SU-DHL-6 (cell line): ENCODE measurements at regions not wholly inside any gene's neighbourhood (a gene's known extent, or its start where the extent isn't known, plus 50 kb on each side); places are given as distances from the start of the nearest gene placed in this dataset.

ENCODE experiments used
- H2AFZ ChIP-seq: fragments of 200-600 bp; sonication (generic); 2 replicates; pipeline ENCODE4 v1.6.1; 2014; ENCODE audit warnings: low read depth, mild to moderate bottlenecking, moderate library complexity, mixed read lengths, antibody characterized with exemption, low read length; ENCODE audit not compliant: severe bottlenecking
- H3F3A ChIP-seq: fragments of 200-600 bp; shearing (Covaris generic); 2 replicates; pipeline ENCODE4 v1.6.0; 2016; ENCODE audit warnings: antibody characterized with exemption, mild to moderate bottlenecking; ENCODE audit not compliant: insufficient read depth
- H3K27ac ChIP-seq: fragments of 200-600 bp; sonication (generic); 2 replicates; pipeline ENCODE4 v1.5.1; 2016; ENCODE audit warnings: low read depth, mild to moderate bottlenecking, low read length, moderate library complexity, mixed read lengths
- H3K27me3 ChIP-seq: fragments of 200-600 bp; sonication (generic), shearing (Covaris generic); 2 replicates; pipeline ENCODE4 v1.6.0; 2014; ENCODE audit warnings: mild to moderate bottlenecking, low read length
- H3K36me3 ChIP-seq: fragments of 200-600 bp; sonication (generic); 2 replicates; pipeline ENCODE4 v1.6.1; 2014; ENCODE audit warnings: mild to moderate bottlenecking, low read length, mixed read lengths
- H3K4me2 ChIP-seq: fragments of 300-600, 200-600 bp; shearing (Covaris generic), sonication (generic); 2 replicates; pipeline ENCODE4 v1.6.0; 2014; ENCODE audit warnings: low read length, low read depth, mild to moderate bottlenecking; ENCODE audit not compliant: poor library complexity, severe bottlenecking
- H3K4me3 ChIP-seq: fragments of 200-600 bp; sonication (generic); 2 replicates; pipeline ENCODE4 v1.5.1; 2014; ENCODE audit warnings: antibody characterized with exemption, low read length, mild to moderate bottlenecking, mixed read lengths; ENCODE audit not compliant: insufficient read depth, poor library complexity, severe bottlenecking
- H3K79me2 ChIP-seq: fragments of 200-600 bp; sonication (generic); 2 replicates; pipeline ENCODE4 v1.6.1; 2014; ENCODE audit warnings: mild to moderate bottlenecking, low read length, moderate library complexity; ENCODE audit not compliant: insufficient read depth
- H3K9ac ChIP-seq: fragments of 200-600 bp; sonication (generic); 2 replicates; pipeline ENCODE4 v1.7.0; 2014; ENCODE audit warnings: mild to moderate bottlenecking, low read length
- H3K9me2 ChIP-seq: fragments of 200-600 bp; sonication (generic); replicated peaks from 2 replicates; pipeline ENCODE4 v1.6.1; 2014; ENCODE audit warnings: low read length; ENCODE audit not compliant: insufficient read depth
- H3K9me3 ChIP-seq: fragments of 200-600 bp; sonication (generic); 2 replicates; pipeline ENCODE4 v1.6.1; 2014; ENCODE audit warnings: low read length, mixed read lengths; ENCODE audit not compliant: insufficient read depth
- H4K20me1 ChIP-seq: fragments of 200-600 bp; sonication (generic); 2 replicates; pipeline ENCODE4 v1.6.1; 2014; ENCODE audit warnings: low read depth, mild to moderate bottlenecking, antibody characterized with exemption, low read length, moderate library complexity, mixed read lengths
- EZH2phosphoT487 ChIP-seq: fragments of 200-600 bp; sonication (generic), shearing (Covaris generic); conservative IDR thresholded peaks from 2 replicates; pipeline ENCODE4 v1.6.1; 2018; ENCODE audit warnings: mild to moderate bottlenecking, antibody characterized with exemption, low read length, moderate library complexity, mixed read lengths
- TF ChIP-seq, protein P1 (sequence below): fragments of 200-600 bp; sonication (generic); IDR thresholded peaks from one replicate; pipeline ENCODE4 v1.5.1; 2017; ENCODE audit warnings: antibody characterized with exemption, mild to moderate bottlenecking, low read length, moderate library complexity; ENCODE audit not compliant: insufficient read depth, poor library complexity, severe bottlenecking

DNA sequence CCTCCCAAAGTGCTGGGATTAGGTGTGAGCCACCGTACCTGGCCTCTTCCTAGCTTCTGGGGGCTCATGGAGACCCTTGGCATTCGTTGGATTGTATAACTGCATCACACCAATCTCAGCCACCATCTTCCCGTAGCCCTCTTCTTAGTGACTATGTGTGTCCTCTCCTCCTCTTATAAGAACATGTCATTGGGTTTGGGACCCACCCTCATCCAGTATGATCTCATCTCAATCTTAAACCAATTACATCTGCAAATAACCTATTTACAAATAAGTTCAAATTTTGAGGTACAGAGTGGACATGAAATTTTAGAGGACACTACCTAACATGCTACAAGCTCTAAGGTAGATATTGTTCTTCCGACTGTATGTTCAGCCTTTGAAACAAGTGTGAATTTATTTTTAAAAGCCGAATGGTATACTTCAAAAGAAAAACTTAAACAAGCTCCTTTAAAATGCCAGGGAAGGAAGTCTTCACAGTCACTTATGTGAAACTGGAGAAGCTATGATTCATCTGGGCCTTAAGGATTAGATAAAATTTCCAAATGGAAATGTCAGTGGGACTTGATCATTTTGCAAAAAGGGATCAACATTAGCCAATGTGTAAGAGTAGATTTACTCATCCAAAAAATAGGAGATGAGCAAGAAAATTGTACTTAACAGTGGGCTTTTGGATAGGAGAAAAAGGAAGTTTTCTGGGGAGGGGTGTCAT, 225.7 kb downstream of the MEX3B start:
- H3K9me3 ChIP-seq, result no peaks in the 10 kb centered on the region
- TF ChIP-seq EZH2phosphoT487, result no peak
- TF ChIP-seq, protein P1, sequence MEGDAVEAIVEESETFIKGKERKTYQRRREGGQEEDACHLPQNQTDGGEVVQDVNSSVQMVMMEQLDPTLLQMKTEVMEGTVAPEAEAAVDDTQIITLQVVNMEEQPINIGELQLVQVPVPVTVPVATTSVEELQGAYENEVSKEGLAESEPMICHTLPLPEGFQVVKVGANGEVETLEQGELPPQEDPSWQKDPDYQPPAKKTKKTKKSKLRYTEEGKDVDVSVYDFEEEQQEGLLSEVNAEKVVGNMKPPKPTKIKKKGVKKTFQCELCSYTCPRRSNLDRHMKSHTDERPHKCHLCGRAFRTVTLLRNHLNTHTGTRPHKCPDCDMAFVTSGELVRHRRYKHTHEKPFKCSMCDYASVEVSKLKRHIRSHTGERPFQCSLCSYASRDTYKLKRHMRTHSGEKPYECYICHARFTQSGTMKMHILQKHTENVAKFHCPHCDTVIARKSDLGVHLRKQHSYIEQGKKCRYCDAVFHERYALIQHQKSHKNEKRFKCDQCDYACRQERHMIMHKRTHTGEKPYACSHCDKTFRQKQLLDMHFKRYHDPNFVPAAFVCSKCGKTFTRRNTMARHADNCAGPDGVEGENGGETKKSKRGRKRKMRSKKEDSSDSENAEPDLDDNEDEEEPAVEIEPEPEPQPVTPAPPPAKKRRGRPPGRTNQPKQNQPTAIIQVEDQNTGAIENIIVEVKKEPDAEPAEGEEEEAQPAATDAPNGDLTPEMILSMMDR, result no peak
- H3K27me3 ChIP-seq, result no peaks in the 10 kb centered on the region
- no peak overlapping the region for H3K4me2 ChIP-seq
- H4K20me1 ChIP-seq, result no peaks in the 10 kb centered on the region
- H3K27ac ChIP-seq, result no peak overlapping the region
- no peaks in the 10 kb centered on the region for H3K9me2 ChIP-seq
- no peak overlapping the region for H3K9ac ChIP-seq
- no peak overlapping the region for H2AFZ ChIP-seq
- no peaks in the 10 kb centered on the region for H3F3A ChIP-seq
- H3K4me3 ChIP-seq, result no peak overlapping the region
- no peaks in the 10 kb centered on the region for H3K36me3 ChIP-seq
- H3K79me2 ChIP-seq, result no peaks in the 10 kb centered on the region

DNA sequence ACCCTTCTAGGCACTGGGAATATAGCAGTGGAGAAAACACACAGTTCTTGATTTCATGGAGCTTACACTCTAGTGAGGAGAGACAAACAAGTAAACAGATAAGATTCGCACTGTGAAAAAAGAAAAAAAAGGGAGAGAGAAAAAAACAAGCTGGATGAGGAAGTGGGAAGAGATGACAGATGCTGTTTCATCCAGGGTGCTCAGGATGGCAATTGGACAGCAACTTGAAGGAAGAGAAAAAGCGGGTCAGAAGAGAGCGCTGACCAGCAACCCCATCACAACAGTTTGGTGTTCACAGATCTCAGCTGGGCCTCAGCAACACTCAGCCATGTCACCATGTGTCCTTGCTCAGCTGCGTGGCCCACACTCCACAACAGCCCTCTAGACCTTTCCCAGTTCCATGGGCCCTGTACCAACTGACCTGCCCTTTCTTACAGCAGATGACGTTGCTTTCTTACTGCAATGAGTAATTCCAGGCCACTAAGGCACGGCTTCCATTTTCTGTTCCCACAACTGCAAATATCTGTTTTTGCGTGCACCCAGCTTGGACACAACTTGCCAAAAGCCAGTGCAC, 230.8 kb downstream of the MEX3B start:
- Histone ChIP-seq H3F3A (no peaks in the 10 kb centered on the region), H3K4me3 (no peak overlapping the region), H3K27me3 (no peaks in the 10 kb centered on the region), H3K79me2 (no peaks in the 10 kb centered on the region), H3K4me2 (no peak overlapping the region), H4K20me1 (no peaks in the 10 kb centered on the region), H2AFZ (no peak overlapping the region), H3K9me3 (no peaks in the 10 kb centered on the region), H3K9ac (no peak overlapping the region), H3K27ac (no peak overlapping the region), H3K36me3 (no peaks in the 10 kb centered on the region), H3K9me2 (no peaks in the 10 kb centered on the region)
- TF ChIP-seq, protein P1, result no peak
- no peak for TF ChIP-seq EZH2phosphoT487

GRCh38 chr15:81813215-81813614, 232.6 kb downstream of the MEX3B start:
- Histone ChIP-seq H3K4me3 (no peak overlapping the region), H3K36me3 (no peaks in the 10 kb centered on the region), H3K27me3 (no peaks in the 10 kb centered on the region), H3K9me3 (no peaks in the 10 kb centered on the region), H3F3A (no peaks in the 10 kb centered on the region), H4K20me1 (no peaks in the 10 kb centered on the region), H3K79me2 (no peaks in the 10 kb centered on the region), H3K4me2 (no peak overlapping the region), H2AFZ (no peak overlapping the region), H3K27ac (no peak overlapping the region), H3K9ac (no peak overlapping the region), H3K9me2 (no peaks in the 10 kb centered on the region)
- TF ChIP-seq EZH2phosphoT487, result no peak
- TF ChIP-seq, protein P1, result no peak
